T-cell (primary cell): ENCODE measurements at regions not wholly inside any gene's neighbourhood (a gene's known extent, or its start where the extent isn't known, plus 50 kb on each side); places are given as distances from the start of the nearest gene placed in this dataset.
"Not testable (repeated sequence)": the region's sequence is repeated elsewhere in the genome, so short reads cannot be mapped to it uniquely, and the experiment has no call there.

Experiments
- ATAC-seq, 4 experiments: fragments of 200-7000 bp in 3 of 4; fragments of 150-1000 bp in 1 of 4; cut with Tn5 transposase; replicated peaks in 1 of 4; 1 replicate in 3 of 4; 2 replicates in 1 of 4; pipeline ENCODE4 v1.10.0; 2021; ENCODE audit warnings: moderate library complexity in 3 of 4, mild to moderate bottlenecking in 2 of 4, moderate number of reproducible peaks in 1 of 4
- CTCF ChIA-PET, 2 donors: fragments of 300-600 bp; sonication (Branson Sonifier 250); formaldehyde crosslinking; loops; one replicate each; lab custom pipeline; 2022; ENCODE audit warnings: antibody characterized with exemption in 2 of 2; lab: Charles Lee
- POLR2A ChIA-PET, 2 donors: fragments of 300-600 bp; sonication (Branson Sonifier 250); formaldehyde crosslinking; loops; one replicate each; lab custom pipeline; 2022; ENCODE audit warnings: antibody characterized with exemption in 2 of 2; lab: Charles Lee
- DNase-seq, 35 experiments: peaks; one replicate each; pipeline versions ENCODE4 v3.0.0 to v3.0.0-alpha.2; 2013 to 2023
- H3K27ac ChIP-seq: one replicate; pipeline ENCODE4 v1.5.1; 2013; ENCODE audit warnings: low read length
- H3K27me3 ChIP-seq, 2 experiments: replicated peaks in 1 of 2; 1 replicate in 1 of 2; 2 replicates in 1 of 2; pipeline versions ENCODE4 v1.6.1 to v1.7.0; 2013; ENCODE audit warnings: low read length in 1 of 2, mixed read lengths in 1 of 2; ENCODE audit not compliant: control insufficient read depth in 2 of 2, insufficient read depth in 2 of 2; ENCODE audit errors: extremely low read depth in 1 of 2
- H3K36me3 ChIP-seq, 2 donors: 1 replicate in 1 of 2; 2 replicates in 1 of 2; pipeline versions ENCODE4 v1.6.1 to v1.7.0; 2013; ENCODE audit warnings: low read length in 1 of 2; ENCODE audit not compliant: control insufficient read depth in 2 of 2, insufficient read depth in 1 of 2; ENCODE audit errors: extremely low read depth in 1 of 2
- H3K4me1 ChIP-seq, 2 experiments: 1 replicate in 1 of 2; 2 replicates in 1 of 2; pipeline versions ENCODE4 v1.6.1 to v1.7.0; 2013; ENCODE audit warnings: low read length in 2 of 2, mixed read lengths in 1 of 2; ENCODE audit not compliant: insufficient read depth in 2 of 2, control insufficient read depth in 1 of 2; ENCODE audit errors: extremely low read depth in 1 of 2
- H3K4me3 ChIP-seq, 2 donors: 1 replicate in 1 of 2; 2 replicates in 1 of 2; pipeline versions ENCODE4 v1.5.1 to v1.7.0; 2013; ENCODE audit warnings: mild to moderate bottlenecking in 2 of 2, low read length in 1 of 2, moderate library complexity in 1 of 2; ENCODE audit not compliant: control insufficient read depth in 1 of 2; ENCODE audit errors: extremely low read depth in 1 of 2
- H3K9me3 ChIP-seq: 2 replicates; pipeline ENCODE4 v1.7.0; 2013
- H3K27ac Mint-ChIP-seq, 2 donors: one replicate each; pipeline ENCODE4 v1.8.0; 2020 to 2021; ENCODE audit warnings: mild to moderate bottlenecking in 2 of 2, mixed read lengths in 2 of 2
- H3K27me3 Mint-ChIP-seq, 2 donors: one replicate each; pipeline ENCODE4 v1.8.0; 2021 to 2022; ENCODE audit warnings: mixed read lengths in 2 of 2
- H3K36me3 Mint-ChIP-seq: one replicate; pipeline ENCODE4 v1.8.0; 2021; ENCODE audit warnings: mixed read lengths
- H3K4me1 Mint-ChIP-seq, 3 donors: one replicate each; pipeline ENCODE4 v1.8.0; 2020 to 2022; ENCODE audit warnings: mixed read lengths in 3 of 3, mild to moderate bottlenecking in 1 of 3
- H3K4me3 Mint-ChIP-seq, 3 donors: one replicate each; pipeline ENCODE4 v1.8.0; 2020 to 2022; ENCODE audit warnings: mild to moderate bottlenecking in 3 of 3, mixed read lengths in 3 of 3, moderate library complexity in 3 of 3
- H3K9me3 Mint-ChIP-seq, 3 donors: one replicate each; pipeline ENCODE4 v1.8.0; 2020 to 2022; ENCODE audit warnings: mixed read lengths in 3 of 3
- WGBS: methylation state at CpG from one replicate; pipeline ENCODE4 v1.1.5; 2013; ENCODE audit warnings: missing lambda C conversion rate; ENCODE audit not compliant: insufficient coverage; 5-methylcytosine and 5-hydroxymethylcytosine counted together

GRCh38 chr16:64345142-64345541 lies 776.7 kb downstream of the CDH11 start:
- POLR2A ChIA-PET: no interaction called here
- H3K36me3 Mint-ChIP-seq: no peaks in the 10 kb centered on the region
- peaks cover 6 to 21% (median 8%) of the 10 kb centered on the region in 3 donors for H3K9me3 Mint-ChIP-seq
- no peak overlapping the region for H3K4me3 Mint-ChIP-seq
- H3K27me3 Mint-ChIP-seq: no peaks in the 10 kb centered on the region
- ATAC-seq (no peak), DNase-seq (no peak)
- H3K36me3 ChIP-seq: no peaks in the 10 kb centered on the region
- H3K27me3 ChIP-seq: no peaks in the 10 kb centered on the region
- H3K4me1 ChIP-seq: no peaks in the 10 kb centered on the region
- no peak overlapping the region for H3K4me3 ChIP-seq
- no peaks in the 10 kb centered on the region for H3K9me3 ChIP-seq
- CTCF ChIA-PET: no interaction called here
- H3K4me1 Mint-ChIP-seq: no peaks in the 10 kb centered on the region
- no peak overlapping the region for H3K27ac Mint-ChIP-seq
- 90% methylated on average over 4 of the region's 6 CpGs for WGBS
- H3K27ac ChIP-seq: no peak overlapping the region

- H3K4me1 Mint-ChIP-seq, H3K4me3 Mint-ChIP-seq, H3K27ac ChIP-seq, DNase-seq, CTCF ChIA-PET, ATAC-seq, H3K36me3 Mint-ChIP-seq, H3K27me3 Mint-ChIP-seq, H3K36me3 ChIP-seq, H3K4me1 ChIP-seq, H3K27me3 ChIP-seq, H3K9me3 ChIP-seq, H3K27ac Mint-ChIP-seq, POLR2A ChIA-PET, H3K4me3 ChIP-seq: not testable (repeated sequence)
- H3K9me3 Mint-ChIP-seq: peaks cover 13 to 25% (median 14%) of the 10 kb centered on the region in 3 donors
- WGBS: 95% methylated on average over 43 of the region's 47 CpGs
These were observed 777.9 kb downstream of the CDH11 start for GRCh38 chr16:64343820-64344443.

GRCh38 chr16:64343061-64343819 lies 778.6 kb downstream of the CDH11 start:
- H3K27ac Mint-ChIP-seq: no peak overlapping the region
- no peaks in the 10 kb centered on the region for H3K36me3 Mint-ChIP-seq
- no peaks in the 10 kb centered on the region for H3K27me3 ChIP-seq
- H3K27me3 Mint-ChIP-seq: no peaks in the 10 kb centered on the region
- WGBS: 100% methylated on average over 3 of the region's 8 CpGs
- H3K36me3 ChIP-seq: no peaks in the 10 kb centered on the region
- DNase-seq (no peak), ATAC-seq (no peak)
- ChIA-PET POLR2A (no interaction called here), CTCF (no interaction called here)
- H3K4me3 ChIP-seq: no peak overlapping the region
- H3K27ac ChIP-seq: no peak overlapping the region
- H3K4me3 Mint-ChIP-seq: no peak overlapping the region
- H3K9me3 ChIP-seq: no peaks in the 10 kb centered on the region
- no peaks in the 10 kb centered on the region for H3K4me1 ChIP-seq
- H3K9me3 Mint-ChIP-seq: peaks cover 14 to 23% (median 18%) of the 10 kb centered on the region in 3 donors
- H3K4me1 Mint-ChIP-seq: no peaks in the 10 kb centered on the region

GRCh38 chr16:64341336-64341735 lies 780.5 kb downstream of the CDH11 start:
- H3K27me3 Mint-ChIP-seq, POLR2A ChIA-PET: not testable (repeated sequence)

GRCh38 chr16:64339052-64339770 lies 782.7 kb downstream of the CDH11 start:
- Mint-ChIP-seq H3K9me3 (peaks cover 18 to 19% (median 19%) of the 10 kb centered on the region in 3 donors), H3K4me1 (no peaks in the 10 kb centered on the region), H3K27me3 (no peaks in the 10 kb centered on the region), H3K27ac (no peak overlapping the region), H3K4me3 (no peak overlapping the region), H3K36me3 (no peaks in the 10 kb centered on the region)
- H3K27ac ChIP-seq: no peak overlapping the region
- no peak for ATAC-seq
- H3K4me1 ChIP-seq: no peaks in the 10 kb centered on the region
- no peak overlapping the region for H3K4me3 ChIP-seq
- H3K36me3 ChIP-seq: no peaks in the 10 kb centered on the region
- H3K27me3 ChIP-seq: no peaks in the 10 kb centered on the region
- ChIA-PET POLR2A (no interaction called here), CTCF (no interaction called here)
- WGBS: 75% methylated on average over 1 of the region's 4 CpGs
- no peaks in the 10 kb centered on the region for H3K9me3 ChIP-seq
- DNase-seq: no peak

More at GRCh38 chr16:64341336-64341735, 780.5 kb downstream of the CDH11 start:
- H3K36me3 Mint-ChIP-seq, H3K4me3 Mint-ChIP-seq, H3K4me1 Mint-ChIP-seq, H3K4me3 ChIP-seq, CTCF ChIA-PET, ATAC-seq, H3K27ac Mint-ChIP-seq, DNase-seq, H3K27me3 ChIP-seq, H3K36me3 ChIP-seq, H3K4me1 ChIP-seq, H3K27ac ChIP-seq, H3K9me3 ChIP-seq: not testable (repeated sequence)
- WGBS: no CpG with 5 or more reads among the region's 1 CpG
- H3K9me3 Mint-ChIP-seq: peaks cover 18 to 25% (median 19%) of the 10 kb centered on the region in 3 donors

- 83% methylated on average over 1 of the region's 2 CpGs for WGBS
- Histone ChIP-seq H3K27ac (no peak overlapping the region), H3K4me1 (no peaks in the 10 kb centered on the region), H3K27me3 (no peaks in the 10 kb centered on the region), H3K36me3 (no peaks in the 10 kb centered on the region), H3K4me3 (no peak overlapping the region), H3K9me3 (no peaks in the 10 kb centered on the region)
- CTCF ChIA-PET: no interaction called here
- H3K27me3 Mint-ChIP-seq: no peaks in the 10 kb centered on the region
- H3K27ac Mint-ChIP-seq: no peak overlapping the region
- no peak overlapping the region for H3K4me3 Mint-ChIP-seq
- DNase-seq: no peak
- no peak for ATAC-seq
- peaks cover 0 to 27% (median 14%) of the 10 kb centered on the region in 3 donors for H3K9me3 Mint-ChIP-seq
- POLR2A ChIA-PET: no interaction called here
- no peaks in the 10 kb centered on the region for H3K4me1 Mint-ChIP-seq
- no peaks in the 10 kb centered on the region for H3K36me3 Mint-ChIP-seq
These were observed 800.0 kb downstream of the CDH11 start for GRCh38 chr16:64321881-64322280.
